Omental fat pad (tissue), 3 donors: ENCODE measurements at regions not wholly inside any gene's neighbourhood (a gene's known extent, or its start where the extent isn't known, plus 50 kb on each side); places are given as distances from the start of the nearest gene placed in this dataset.

Experiments used
- ATAC-seq: fragments of 150-250 bp; one replicate; pipeline ENCODE4 v1.9.1; 2016; ENCODE audit warnings: mild to moderate bottlenecking, moderate library complexity; ENCODE audit not compliant: low FRiP score
- DNase-seq: peaks from one replicate; pipeline ENCODE4 v3.0.0-alpha.2; 2019; ENCODE audit warnings: low spot score
- TF ChIP-seq, protein P1 (sequence below), 3 donors: fragments of 450-650 bp; IDR thresholded peaks; one replicate each; pipeline ENCODE4 v1.5.1; 2016 to 2017; ENCODE audit warnings: antibody characterized with exemption in 3 of 3, mild to moderate bottlenecking in 3 of 3, moderate library complexity in 2 of 3

DNA sequence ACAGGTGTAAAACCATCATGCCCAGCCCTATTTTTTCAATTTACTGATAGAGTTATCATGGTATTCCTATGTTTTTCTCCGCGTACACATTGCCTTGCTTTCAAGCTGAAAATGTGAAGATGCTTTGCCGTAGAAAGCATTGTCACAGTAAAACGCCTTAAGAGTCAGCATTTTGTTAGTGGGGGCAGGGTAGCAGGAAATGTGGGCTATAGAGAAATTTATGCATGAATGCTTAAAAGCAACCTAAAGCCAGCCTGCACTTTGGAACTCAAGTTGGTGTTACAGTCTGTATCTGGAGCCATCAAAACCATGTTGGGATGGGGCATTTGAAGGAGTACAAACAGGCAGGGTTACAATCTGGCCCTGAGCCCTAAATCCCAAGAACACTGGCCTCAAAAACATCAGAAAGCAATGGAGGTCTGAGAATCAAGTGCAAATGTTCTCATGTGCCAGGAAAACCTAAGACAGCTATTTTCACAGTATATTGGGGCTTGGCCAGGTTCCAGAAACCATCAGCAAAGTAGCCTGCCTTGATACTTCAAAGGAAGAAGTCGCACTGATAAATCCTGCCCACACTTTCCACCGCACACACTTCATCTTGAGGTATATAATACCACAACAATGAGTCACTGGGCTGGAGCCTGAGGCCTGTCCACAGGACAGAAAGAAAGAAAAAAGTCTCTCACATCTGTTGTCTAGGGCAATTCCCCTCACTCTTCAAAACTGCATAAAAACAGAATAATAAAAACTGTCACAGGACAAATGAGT lies 313.8 kb downstream of the ENC1 start:
- TF ChIP-seq, protein P1, sequence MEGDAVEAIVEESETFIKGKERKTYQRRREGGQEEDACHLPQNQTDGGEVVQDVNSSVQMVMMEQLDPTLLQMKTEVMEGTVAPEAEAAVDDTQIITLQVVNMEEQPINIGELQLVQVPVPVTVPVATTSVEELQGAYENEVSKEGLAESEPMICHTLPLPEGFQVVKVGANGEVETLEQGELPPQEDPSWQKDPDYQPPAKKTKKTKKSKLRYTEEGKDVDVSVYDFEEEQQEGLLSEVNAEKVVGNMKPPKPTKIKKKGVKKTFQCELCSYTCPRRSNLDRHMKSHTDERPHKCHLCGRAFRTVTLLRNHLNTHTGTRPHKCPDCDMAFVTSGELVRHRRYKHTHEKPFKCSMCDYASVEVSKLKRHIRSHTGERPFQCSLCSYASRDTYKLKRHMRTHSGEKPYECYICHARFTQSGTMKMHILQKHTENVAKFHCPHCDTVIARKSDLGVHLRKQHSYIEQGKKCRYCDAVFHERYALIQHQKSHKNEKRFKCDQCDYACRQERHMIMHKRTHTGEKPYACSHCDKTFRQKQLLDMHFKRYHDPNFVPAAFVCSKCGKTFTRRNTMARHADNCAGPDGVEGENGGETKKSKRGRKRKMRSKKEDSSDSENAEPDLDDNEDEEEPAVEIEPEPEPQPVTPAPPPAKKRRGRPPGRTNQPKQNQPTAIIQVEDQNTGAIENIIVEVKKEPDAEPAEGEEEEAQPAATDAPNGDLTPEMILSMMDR (IDR thresholded peaks at IDR 0.05), result no peak
- DNase-seq (no peak), ATAC-seq (no peak)

- DNase-seq (no peak), ATAC-seq (no peak)
- TF ChIP-seq, protein P1 (IDR thresholded peaks at IDR 0.05), result no peak
Measured at GRCh38 chr5:74325866-74326265, 314.7 kb downstream of the ENC1 start.

DNA sequence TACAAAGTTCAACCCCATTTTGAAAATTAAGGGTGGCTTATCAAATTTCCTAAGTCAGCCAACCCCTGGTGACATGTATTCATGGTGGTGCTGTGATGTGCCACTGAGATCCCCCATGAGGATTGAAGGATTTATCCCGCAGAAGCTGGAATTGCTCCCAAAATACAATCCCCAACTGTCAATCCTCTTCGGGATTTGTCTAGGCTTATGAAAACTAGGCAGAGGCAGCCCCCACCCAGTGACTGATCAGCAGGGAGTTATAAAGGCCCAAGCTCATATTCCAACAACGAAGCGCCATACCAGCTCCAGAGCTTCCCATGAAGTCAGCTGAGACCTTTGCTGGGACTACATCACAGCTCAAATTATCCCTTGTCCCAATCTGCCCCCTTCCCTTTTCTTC lies 316.0 kb downstream of the ENC1 start:
- DNase-seq, result no peak
- ATAC-seq, result no peak
- TF ChIP-seq, protein P1 (IDR thresholded peaks at IDR 0.05), result no peak

DNA sequence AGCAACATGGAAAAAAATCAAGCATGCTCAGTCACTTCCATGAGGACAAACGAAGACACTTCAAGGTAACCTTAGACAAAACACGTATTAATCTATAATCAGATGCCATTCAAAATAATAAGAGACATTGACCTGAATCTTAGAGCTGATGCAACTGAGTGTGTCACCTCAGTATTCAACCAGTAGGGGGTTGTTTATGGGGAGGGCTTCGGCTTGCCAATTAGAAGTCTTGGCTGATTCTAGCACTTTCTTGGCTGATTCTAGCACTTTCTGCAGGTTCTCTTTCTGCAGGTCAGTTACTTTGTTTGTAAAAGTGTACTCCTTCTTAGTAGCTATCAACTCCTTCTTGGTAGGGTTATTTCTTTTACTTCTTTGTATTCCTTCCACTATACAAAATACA lies 317.6 kb downstream of the ENC1 start:
- TF ChIP-seq, protein P1 (IDR thresholded peaks at IDR 0.05), result no peak
- no peak for DNase-seq
- no peak for ATAC-seq

GRCh38 chr5:74322191-74322590 lies 318.3 kb downstream of the ENC1 start:
- no peak for ATAC-seq

DNA sequence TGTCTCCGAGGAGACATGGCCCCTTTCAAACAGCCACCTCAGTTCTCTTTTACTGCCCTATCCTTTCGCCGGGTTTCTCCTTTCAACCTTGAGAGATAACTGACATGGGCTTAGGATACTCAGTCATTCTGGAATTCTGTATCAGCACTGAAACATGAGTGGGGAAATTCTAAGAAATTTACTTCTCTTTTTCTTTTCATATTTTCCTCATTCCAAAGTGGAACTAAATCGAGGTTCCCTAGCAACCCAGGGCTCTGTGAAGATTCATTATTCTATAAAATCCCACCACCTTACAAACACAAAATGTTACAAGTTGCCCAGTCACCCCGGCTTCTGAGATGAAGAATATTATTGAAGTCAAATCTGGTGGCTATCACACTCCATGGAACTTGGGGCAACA lies 319.2 kb downstream of the ENC1 start:
- DNase-seq (no peak), ATAC-seq (no peak)
- TF ChIP-seq, protein P1 (IDR thresholded peaks at IDR 0.05), result no peak

More at GRCh38 chr5:74322191-74322590, 318.3 kb downstream of the ENC1 start:
- TF ChIP-seq, protein P1 (IDR thresholded peaks at IDR 0.05), result no peak
- no peak for DNase-seq

DNA sequence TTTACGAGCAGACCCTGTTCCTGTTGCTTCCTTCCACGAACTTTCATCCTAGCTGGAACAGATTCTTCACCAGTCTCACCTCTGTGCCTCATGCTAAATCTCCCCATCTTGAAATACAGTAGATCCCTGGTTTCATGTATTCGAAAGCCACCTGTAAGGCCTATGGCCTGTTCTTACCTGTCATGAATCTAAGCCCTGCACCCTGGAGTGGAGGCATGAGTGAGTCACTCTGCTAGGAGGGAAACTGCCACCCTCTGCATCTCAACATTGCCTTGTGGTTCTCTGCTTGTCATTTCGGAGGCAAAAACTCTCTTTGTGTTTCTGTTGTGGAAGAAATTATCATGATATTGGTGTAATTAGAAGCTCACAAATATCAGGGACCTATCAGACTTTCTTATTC lies 320.0 kb downstream of the ENC1 start:
- no peak for ATAC-seq
- no peak for DNase-seq
- TF ChIP-seq, protein P1 (IDR thresholded peaks at IDR 0.05), result no peak
